HG03175 (cell line): ENCODE measurements at regions not wholly inside any gene's neighbourhood (a gene's known extent, or its start where the extent isn't known, plus 50 kb on each side); places are given as distances from the start of the nearest gene placed in this dataset.

ENCODE experiments used
- ATAC-seq: cut with Tn5 transposase; IDR thresholded peaks from one replicate; pipeline ENCODE4 v1.9.1; 2021; ENCODE audit warnings: mild to moderate bottlenecking, moderate library complexity; ENCODE audit not compliant: unreplicated experiment

- ATAC-seq = no peak
Measured at GRCh38 chr15:46682969-46683791, 1034.1 kb upstream of the SEMA6D start.

GRCh38 chr15:46685096-46685495 is 1032.2 kb upstream of the SEMA6D start:
- no peak for ATAC-seq

GRCh38 chr15:46685681-46686080 is 1031.6 kb upstream of the SEMA6D start:
- no peak for ATAC-seq

- no peak for ATAC-seq
Measured at GRCh38 chr15:46696281-46696680, 1021.0 kb upstream of the SEMA6D start.

GRCh38 chr15:46701346-46701745 is 1016.0 kb upstream of the SEMA6D start:
- ATAC-seq = no peak

- ATAC-seq = no peak
Measured at GRCh38 chr15:46701896-46702295, 1015.4 kb upstream of the SEMA6D start.

- peak; percentile 63 for ATAC-seq
Measured at GRCh38 chr15:46703020-46703861, 1014.1 kb upstream of the SEMA6D start.

GRCh38 chr15:46703871-46704637 is 1013.3 kb upstream of the SEMA6D start:
- peak; percentile 38 for ATAC-seq

GRCh38 chr15:46707452-46707851 is 1009.9 kb upstream of the SEMA6D start:
- ATAC-seq = no peak

GRCh38 chr15:46708226-46708625 is 1009.1 kb upstream of the SEMA6D start:
- ATAC-seq = no peak

- ATAC-seq = no peak
Measured at GRCh38 chr15:46709460-46710083, 1007.7 kb upstream of the SEMA6D start.

- no peak for ATAC-seq
Measured at GRCh38 chr15:46710401-46710960, 1006.8 kb upstream of the SEMA6D start.

GRCh38 chr15:46713045-46713444 is 1004.3 kb upstream of the SEMA6D start:
- ATAC-seq = no peak

GRCh38 chr15:46714950-46715349 is 1002.4 kb upstream of the SEMA6D start:
- ATAC-seq = no peak

GRCh38 chr15:46723308-46723707 is 994.0 kb upstream of the SEMA6D start:
- no peak for ATAC-seq

GRCh38 chr15:46732060-46732459 is 985.2 kb upstream of the SEMA6D start:
- ATAC-seq = no peak

GRCh38 chr15:46735115-46735514 is 982.2 kb upstream of the SEMA6D start:
- no peak for ATAC-seq

- no peak for ATAC-seq
Measured at GRCh38 chr15:46751303-46751702, 966.0 kb upstream of the SEMA6D start.

- ATAC-seq = no peak
Measured at GRCh38 chr15:46753946-46754345, 963.4 kb upstream of the SEMA6D start.

- ATAC-seq = no peak
Measured at GRCh38 chr15:46763091-46763490, 954.2 kb upstream of the SEMA6D start.
